ENCODE measurements at regions not wholly inside any gene's neighbourhood (a gene's known extent, or its start where the extent isn't known, plus 50 kb on each side); places are given as distances from the start of the nearest gene placed in this dataset.

DNA sequence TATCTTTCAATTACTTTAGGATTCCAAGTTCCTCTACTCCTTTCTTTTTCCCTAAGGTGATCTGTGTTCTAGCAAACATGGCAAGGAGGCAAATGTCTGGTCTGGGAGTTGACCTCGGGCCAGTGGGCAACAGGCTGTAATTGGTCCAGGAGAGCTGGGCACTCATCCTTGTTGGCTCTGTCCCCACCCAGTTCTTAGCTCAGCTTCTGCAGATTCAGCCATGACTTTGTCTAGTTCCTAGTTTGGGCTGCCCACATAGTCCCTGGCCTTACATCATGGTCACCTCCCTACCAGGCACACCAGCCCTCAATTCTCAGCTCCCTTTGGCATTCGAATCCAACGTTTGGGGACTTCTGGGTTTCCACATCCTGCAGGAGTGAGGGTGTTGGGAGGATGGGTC lies 92.1 kb upstream of the DAP start:
- TF ChIP-seq, protein P1, sequence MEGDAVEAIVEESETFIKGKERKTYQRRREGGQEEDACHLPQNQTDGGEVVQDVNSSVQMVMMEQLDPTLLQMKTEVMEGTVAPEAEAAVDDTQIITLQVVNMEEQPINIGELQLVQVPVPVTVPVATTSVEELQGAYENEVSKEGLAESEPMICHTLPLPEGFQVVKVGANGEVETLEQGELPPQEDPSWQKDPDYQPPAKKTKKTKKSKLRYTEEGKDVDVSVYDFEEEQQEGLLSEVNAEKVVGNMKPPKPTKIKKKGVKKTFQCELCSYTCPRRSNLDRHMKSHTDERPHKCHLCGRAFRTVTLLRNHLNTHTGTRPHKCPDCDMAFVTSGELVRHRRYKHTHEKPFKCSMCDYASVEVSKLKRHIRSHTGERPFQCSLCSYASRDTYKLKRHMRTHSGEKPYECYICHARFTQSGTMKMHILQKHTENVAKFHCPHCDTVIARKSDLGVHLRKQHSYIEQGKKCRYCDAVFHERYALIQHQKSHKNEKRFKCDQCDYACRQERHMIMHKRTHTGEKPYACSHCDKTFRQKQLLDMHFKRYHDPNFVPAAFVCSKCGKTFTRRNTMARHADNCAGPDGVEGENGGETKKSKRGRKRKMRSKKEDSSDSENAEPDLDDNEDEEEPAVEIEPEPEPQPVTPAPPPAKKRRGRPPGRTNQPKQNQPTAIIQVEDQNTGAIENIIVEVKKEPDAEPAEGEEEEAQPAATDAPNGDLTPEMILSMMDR (IDR thresholded peaks at IDR 0.05), result no peak
- TF ChIP-seq, protein P2, sequence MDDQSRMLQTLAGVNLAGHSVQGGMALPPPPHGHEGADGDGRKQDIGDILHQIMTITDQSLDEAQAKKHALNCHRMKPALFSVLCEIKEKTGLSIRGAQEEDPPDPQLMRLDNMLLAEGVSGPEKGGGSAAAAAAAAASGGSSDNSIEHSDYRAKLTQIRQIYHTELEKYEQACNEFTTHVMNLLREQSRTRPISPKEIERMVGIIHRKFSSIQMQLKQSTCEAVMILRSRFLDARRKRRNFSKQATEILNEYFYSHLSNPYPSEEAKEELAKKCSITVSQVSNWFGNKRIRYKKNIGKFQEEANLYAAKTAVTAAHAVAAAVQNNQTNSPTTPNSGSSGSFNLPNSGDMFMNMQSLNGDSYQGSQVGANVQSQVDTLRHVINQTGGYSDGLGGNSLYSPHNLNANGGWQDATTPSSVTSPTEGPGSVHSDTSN (IDR thresholded peaks at IDR 0.05), result no peak
- TF ChIP-seq RAD21 (IDR thresholded peaks at IDR 0.05; ENCODE audit: low read length) (no peak), GABPA (IDR thresholded peaks at IDR 0.05; ENCODE audit: low read depth) (no peak)
- TF ChIP-seq, protein P3, sequence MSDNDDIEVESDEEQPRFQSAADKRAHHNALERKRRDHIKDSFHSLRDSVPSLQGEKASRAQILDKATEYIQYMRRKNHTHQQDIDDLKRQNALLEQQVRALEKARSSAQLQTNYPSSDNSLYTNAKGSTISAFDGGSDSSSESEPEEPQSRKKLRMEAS (IDR thresholded peaks at IDR 0.05; ENCODE audit: low read depth), result no peak

Data from SK-N-SH (cell line).